H1 (cell line): ENCODE measurements at regions not wholly inside any gene's neighbourhood (a gene's known extent, or its start where the extent isn't known, plus 50 kb on each side); places are given as distances from the start of the nearest gene placed in this dataset.
"Not testable (repeated sequence)": the region's sequence is repeated elsewhere in the genome, so short reads cannot be mapped to it uniquely, and the experiment has no call there.

ENCODE experiments used
- CTCF ChIP-seq, 3 experiments: IDR thresholded peaks; 1 replicate in 2 of 3; 2 replicates in 1 of 3; pipeline versions ENCODE4 v1.5.1 to v1.6.1; 2011; ENCODE audit warnings: low read length in 3 of 3, mild to moderate bottlenecking in 3 of 3, inconsistent platforms in 2 of 3, low read depth in 1 of 3, moderate library complexity in 1 of 3; ENCODE audit not compliant: insufficient read depth in 1 of 3; ENCODE audit errors: control extremely low read depth in 1 of 3
- E2F6 ChIP-seq: IDR thresholded peaks from 2 replicates; pipeline ENCODE4 v1.6.1; 2012; ENCODE audit warnings: inconsistent platforms
- EP300 ChIP-seq, 2 experiments: IDR thresholded peaks; 1 replicate in 1 of 2; 2 replicates in 1 of 2; pipeline ENCODE4 v1.6.1; 2011 to 2012; ENCODE audit warnings: low read depth in 2 of 2, low read length in 2 of 2, mild to moderate bottlenecking in 2 of 2, borderline replicate concordance in 1 of 2, inconsistent platforms in 1 of 2, moderate library complexity in 1 of 2
- GABPA ChIP-seq: IDR thresholded peaks from 2 replicates; pipeline ENCODE4 v1.6.1; 2011; ENCODE audit warnings: mild to moderate bottlenecking, low read length, moderate library complexity, borderline replicate concordance; ENCODE audit not compliant: insufficient read depth
- POLR2AphosphoS5 ChIP-seq: IDR thresholded peaks from 2 replicates; pipeline ENCODE4 v1.6.1; 2011; ENCODE audit warnings: low read depth, low read length

- not testable (repeated sequence) for TF ChIP-seq POLR2AphosphoS5; CTCF (IDR thresholded peaks at IDR 0.05; ENCODE audit: control extremely low read depth in 1 of 3, insufficient read depth in 1 of 3, low read depth in 1 of 3, low read length in 3 of 3); E2F6; GABPA; EP300 (IDR thresholded peaks at IDR 0.05; ENCODE audit: borderline replicate concordance in 1 of 2, low read depth in 2 of 2, low read length in 2 of 2)
These were observed 276.0 kb upstream of the USP25 start for GRCh38 chr21:15453785-15454184.
